Uterus (tissue), 3 donors: ENCODE measurements at regions not wholly inside any gene's neighbourhood (a gene's known extent, or its start where the extent isn't known, plus 50 kb on each side); places are given as distances from the start of the nearest gene placed in this dataset.

Experiments used
- DNase-seq, 2 donors: peaks; one replicate each; pipeline ENCODE4 v3.0.0-alpha.2; 2019 to 2020
- H3K27ac ChIP-seq, 2 donors: fragments of 200-600 bp; sonication (generic); 1 replicate in 1 of 2; 2 replicates in 1 of 2; pipeline ENCODE4 v1.5.1; 2016 to 2018
- H3K27me3 ChIP-seq, 2 donors: fragments of 200-600 bp; sonication (generic); one replicate each; pipeline ENCODE4 v1.5.1; 2018 to 2019; ENCODE audit warnings: control low read depth in 1 of 2
- H3K36me3 ChIP-seq, 2 donors: fragments of 200-600 bp; sonication (generic); one replicate each; pipeline ENCODE4 v1.5.1; 2019; ENCODE audit warnings: control low read depth in 1 of 2
- H3K4me1 ChIP-seq, 2 donors: fragments of 200-600 bp; sonication (generic); one replicate each; pipeline ENCODE4 v1.5.1; 2018 to 2019; ENCODE audit warnings: control low read depth in 1 of 2
- H3K4me3 ChIP-seq, 2 donors: fragments of 200-600 bp; sonication (generic); 1 replicate in 1 of 2; 2 replicates in 1 of 2; pipeline ENCODE4 v1.5.1; 2018 to 2019; ENCODE audit warnings: mild to moderate bottlenecking in 1 of 2
- H3K9me3 ChIP-seq, 2 donors: fragments of 200-600 bp; sonication (generic); one replicate each; pipeline ENCODE4 v1.5.1; 2019; ENCODE audit warnings: control low read depth in 1 of 2
- POLR2A ChIP-seq, 2 donors: fragments of 450-650 bp; IDR thresholded peaks; one replicate each; pipeline ENCODE4 v1.6.1; 2016; ENCODE audit warnings: antibody characterized with exemption in 2 of 2, mild to moderate bottlenecking in 1 of 2, moderate library complexity in 1 of 2
- intact Hi-C: fragments of 100-400 bp; cut with DNase I; formaldehyde crosslinking; loops from one replicate; pipeline ENCODE4 v1.15.1; 2023; ENCODE audit warnings: low total_unique reads
- TF ChIP-seq, protein P1 (sequence below), 4 experiments: fragments of 200-600 bp in 2 of 4; fragments of 450-650 bp in 2 of 4; sonication (generic) in 2 of 4; IDR thresholded peaks; one replicate each; pipeline ENCODE4 v1.5.1; 2016 to 2019; ENCODE audit warnings: antibody characterized with exemption in 4 of 4, mild to moderate bottlenecking in 2 of 4, moderate library complexity in 1 of 4
- donor health status: DM: yes; HTN: yes; CAD: no.

DNA sequence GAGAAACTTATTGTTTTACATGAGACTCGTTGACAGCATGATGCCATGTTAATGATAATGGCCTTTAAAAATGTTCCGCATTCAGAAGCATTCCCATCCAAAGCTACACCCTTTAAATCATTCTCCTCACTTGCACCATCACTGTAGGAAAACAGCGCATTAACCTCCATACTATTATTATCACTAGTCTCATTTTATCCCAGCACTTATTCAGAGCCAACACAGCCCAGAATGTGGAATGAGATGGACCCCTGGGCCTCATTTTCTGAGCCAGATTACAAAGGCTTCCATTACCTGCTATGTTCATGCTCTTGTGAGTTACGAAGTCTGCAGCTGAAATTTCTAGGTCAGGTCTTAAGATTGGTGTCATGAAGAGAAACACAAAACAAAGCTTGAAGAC, 159.4 kb downstream of the HS3ST3A1 start:
- Histone ChIP-seq H3K27me3 (no peaks in the 10 kb centered on the region), H3K4me3 (no peak overlapping the region), H3K36me3 (no peaks in the 10 kb centered on the region), H3K27ac (no peak overlapping the region), H3K4me1 (no peaks in the 10 kb centered on the region), H3K9me3 (no peaks in the 10 kb centered on the region)
- no peak for TF ChIP-seq POLR2A (IDR thresholded peaks at IDR 0.05)
- DNase-seq = no peak
- intact Hi-C loops = no loop called here

DNA sequence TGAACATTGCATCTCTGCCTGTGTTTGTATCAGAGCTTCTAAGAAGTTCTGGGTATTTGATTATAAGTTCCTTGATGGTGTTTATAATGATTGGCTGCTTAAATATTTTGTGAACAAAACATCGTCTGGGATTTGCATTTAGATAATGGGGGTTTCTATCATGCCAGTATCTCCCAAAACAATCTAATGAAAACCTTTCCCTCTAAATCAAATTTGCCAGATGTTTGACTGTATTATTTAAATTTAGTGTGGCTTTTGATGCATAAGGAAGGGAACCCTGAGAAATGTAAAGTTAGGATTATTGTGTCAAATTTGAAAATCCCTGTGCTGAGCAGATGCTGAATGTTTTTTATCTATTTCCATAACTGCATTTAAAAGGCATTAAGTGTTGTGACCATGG, 159.9 kb downstream of the HS3ST3A1 start:
- Histone ChIP-seq H3K4me3 (no peak overlapping the region), H3K36me3 (no peaks in the 10 kb centered on the region), H3K27me3 (no peaks in the 10 kb centered on the region), H3K27ac (no peak overlapping the region), H3K4me1 (no peaks in the 10 kb centered on the region), H3K9me3 (no peaks in the 10 kb centered on the region)
- no peak for DNase-seq
- TF ChIP-seq, protein P1, sequence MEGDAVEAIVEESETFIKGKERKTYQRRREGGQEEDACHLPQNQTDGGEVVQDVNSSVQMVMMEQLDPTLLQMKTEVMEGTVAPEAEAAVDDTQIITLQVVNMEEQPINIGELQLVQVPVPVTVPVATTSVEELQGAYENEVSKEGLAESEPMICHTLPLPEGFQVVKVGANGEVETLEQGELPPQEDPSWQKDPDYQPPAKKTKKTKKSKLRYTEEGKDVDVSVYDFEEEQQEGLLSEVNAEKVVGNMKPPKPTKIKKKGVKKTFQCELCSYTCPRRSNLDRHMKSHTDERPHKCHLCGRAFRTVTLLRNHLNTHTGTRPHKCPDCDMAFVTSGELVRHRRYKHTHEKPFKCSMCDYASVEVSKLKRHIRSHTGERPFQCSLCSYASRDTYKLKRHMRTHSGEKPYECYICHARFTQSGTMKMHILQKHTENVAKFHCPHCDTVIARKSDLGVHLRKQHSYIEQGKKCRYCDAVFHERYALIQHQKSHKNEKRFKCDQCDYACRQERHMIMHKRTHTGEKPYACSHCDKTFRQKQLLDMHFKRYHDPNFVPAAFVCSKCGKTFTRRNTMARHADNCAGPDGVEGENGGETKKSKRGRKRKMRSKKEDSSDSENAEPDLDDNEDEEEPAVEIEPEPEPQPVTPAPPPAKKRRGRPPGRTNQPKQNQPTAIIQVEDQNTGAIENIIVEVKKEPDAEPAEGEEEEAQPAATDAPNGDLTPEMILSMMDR (IDR thresholded peaks at IDR 0.05) = no peak
- TF ChIP-seq POLR2A (IDR thresholded peaks at IDR 0.05) = no peak
- intact Hi-C loops = no loop called here

DNA sequence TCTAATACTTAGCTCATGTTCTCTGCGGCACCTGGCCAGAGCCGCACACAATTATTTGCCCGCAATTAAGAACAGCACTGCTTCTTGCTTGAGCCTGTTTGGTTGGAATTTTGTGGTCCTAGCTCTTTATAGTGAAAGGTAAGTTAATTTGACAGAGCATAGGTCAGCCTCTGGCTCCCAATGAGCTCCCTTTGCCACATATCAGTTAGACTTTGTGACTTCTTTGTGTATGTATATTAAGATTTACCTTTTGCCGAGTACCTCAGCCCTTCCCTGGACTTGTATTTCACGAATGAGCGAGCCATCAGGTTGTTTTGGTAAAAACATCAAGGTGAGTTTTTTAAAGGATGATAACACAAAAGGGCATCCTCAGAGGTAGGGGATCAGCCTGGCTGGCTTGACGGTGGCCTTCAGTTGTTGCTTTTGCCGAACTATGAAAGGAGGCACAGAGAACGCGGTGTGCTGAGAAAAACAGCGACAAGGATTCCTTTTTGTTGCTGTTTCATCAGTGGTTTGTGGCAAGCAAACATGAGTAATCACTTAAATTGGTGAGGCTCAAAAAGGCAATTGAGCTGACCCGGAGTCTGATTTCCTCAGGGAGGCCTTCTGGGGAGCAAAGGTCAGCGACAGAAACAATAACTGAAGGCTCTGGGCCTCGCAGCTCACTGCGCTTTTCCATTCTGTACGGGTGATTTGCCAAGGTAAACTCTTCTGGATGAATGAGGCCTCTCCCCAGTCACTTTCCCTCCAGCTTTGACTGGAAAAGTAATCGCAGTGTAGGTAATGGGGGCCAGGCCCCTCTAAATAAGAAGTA, 163.6 kb downstream of the HS3ST3A1 start:
- H3K9me3 ChIP-seq = no peaks in the 10 kb centered on the region
- H3K27me3 ChIP-seq = no peaks in the 10 kb centered on the region
- TF ChIP-seq, protein P1 (IDR thresholded peaks at IDR 0.05) = no peak
- no peak for TF ChIP-seq POLR2A (IDR thresholded peaks at IDR 0.05)
- no peak overlapping the region for H3K4me3 ChIP-seq
- no peaks in the 10 kb centered on the region for H3K36me3 ChIP-seq
- no peak for DNase-seq
- H3K4me1 ChIP-seq = no peaks in the 10 kb centered on the region
- no peak overlapping the region for H3K27ac ChIP-seq
- intact Hi-C loops = no loop called here

DNA sequence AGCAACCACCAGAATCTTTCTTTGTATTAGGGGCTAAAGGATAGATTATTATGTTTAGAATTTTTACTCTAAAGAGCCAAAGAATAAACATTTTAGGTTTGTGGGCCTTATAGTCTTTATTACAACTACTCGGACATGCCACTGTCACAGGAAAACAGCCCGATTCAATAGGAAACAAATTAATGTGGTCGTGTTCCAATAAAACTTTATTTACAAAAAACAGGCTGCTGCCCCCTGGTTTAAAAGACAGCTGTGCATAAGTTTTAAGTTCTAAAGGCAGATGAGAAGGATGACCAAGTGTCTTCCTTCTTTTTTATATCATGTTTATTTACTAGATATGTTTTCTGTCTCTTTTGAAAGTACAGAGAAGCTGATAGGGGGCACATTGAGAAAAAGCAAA, 166.5 kb downstream of the HS3ST3A1 start:
- peaks cover 0 to 4% of the 10 kb centered on the region in 2 donors for H3K9me3 ChIP-seq
- no peaks in the 10 kb centered on the region for H3K4me1 ChIP-seq
- H3K27me3 ChIP-seq = no peaks in the 10 kb centered on the region
- no peak overlapping the region for H3K4me3 ChIP-seq
- DNase-seq = no peak
- TF ChIP-seq, protein P1 (IDR thresholded peaks at IDR 0.05) = no peak
- no peak for TF ChIP-seq POLR2A (IDR thresholded peaks at IDR 0.05)
- intact Hi-C loops = no loop called here
- H3K27ac ChIP-seq = no peak overlapping the region
- no peaks in the 10 kb centered on the region for H3K36me3 ChIP-seq

DNA sequence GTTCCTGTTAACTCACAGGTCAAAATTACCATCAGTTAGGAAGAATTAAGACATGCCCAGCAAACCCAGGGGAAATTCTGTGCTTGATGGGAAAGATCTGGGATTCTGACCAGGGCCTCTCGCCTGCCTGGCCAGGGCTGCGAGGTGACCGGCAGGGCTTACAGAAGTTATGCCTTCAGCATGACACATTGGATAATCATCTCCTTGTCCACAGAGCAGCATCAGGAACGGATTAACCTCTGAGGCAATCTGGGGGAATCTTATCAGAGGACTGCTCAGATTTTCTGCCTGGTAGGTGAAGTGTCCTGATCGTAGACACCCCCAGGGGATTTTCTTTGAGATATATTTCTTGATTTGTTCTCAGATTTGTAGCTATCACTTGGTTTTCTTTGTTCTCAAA, 172.5 kb downstream of the HS3ST3A1 start:
- DNase-seq = no peak
- no peaks in the 10 kb centered on the region for H3K36me3 ChIP-seq
- TF ChIP-seq, protein P1 (IDR thresholded peaks at IDR 0.05) = no peak
- no peak for TF ChIP-seq POLR2A (IDR thresholded peaks at IDR 0.05)
- H3K27ac ChIP-seq = no peak overlapping the region
- no peaks in the 10 kb centered on the region for H3K4me1 ChIP-seq
- no peak overlapping the region for H3K4me3 ChIP-seq
- no peaks in the 10 kb centered on the region for H3K27me3 ChIP-seq
- intact Hi-C loops = no loop called here
- H3K9me3 ChIP-seq = peaks cover 0 to 4% of the 10 kb centered on the region in 2 donors
